Duodenal mucosa (tissue), 2 donors: ENCODE measurements at regions not wholly inside any gene's neighbourhood (a gene's known extent, or its start where the extent isn't known, plus 50 kb on each side); places are given as distances from the start of the nearest gene placed in this dataset.

Experiments
- H3K27ac ChIP-seq: one replicate; pipeline ENCODE4 v1.7.0; 2013; ENCODE audit warnings: low read depth, low read length
- H3K27me3 ChIP-seq, 2 donors: one replicate each; pipeline ENCODE4 v1.7.0; 2013; ENCODE audit warnings: low read length in 2 of 2, control low read depth in 1 of 2; ENCODE audit not compliant: insufficient read depth in 2 of 2, control insufficient read depth in 1 of 2
- H3K36me3 ChIP-seq, 2 donors: one replicate each; pipeline ENCODE4 v1.7.0; 2013; ENCODE audit warnings: low read length in 2 of 2, control low read depth in 1 of 2; ENCODE audit not compliant: insufficient read depth in 2 of 2, control insufficient read depth in 1 of 2
- H3K4me1 ChIP-seq, 2 donors: one replicate each; pipeline ENCODE4 v1.7.0; 2013; ENCODE audit warnings: low read length in 2 of 2, control low read depth in 1 of 2; ENCODE audit not compliant: insufficient read depth in 2 of 2, control insufficient read depth in 1 of 2
- H3K4me3 ChIP-seq, 2 donors: one replicate each; pipeline ENCODE4 v1.7.0; 2013; ENCODE audit warnings: low read length in 2 of 2, low read depth in 1 of 2
- H3K9ac ChIP-seq, 2 donors: one replicate each; pipeline ENCODE4 v1.7.0; 2013; ENCODE audit warnings: low read length in 2 of 2, low read depth in 1 of 2
- H3K9me3 ChIP-seq, 2 donors: one replicate each; pipeline ENCODE4 v1.7.0; 2013; ENCODE audit warnings: low read length in 2 of 2, control low read depth in 1 of 2; ENCODE audit not compliant: control insufficient read depth in 1 of 2

DNA sequence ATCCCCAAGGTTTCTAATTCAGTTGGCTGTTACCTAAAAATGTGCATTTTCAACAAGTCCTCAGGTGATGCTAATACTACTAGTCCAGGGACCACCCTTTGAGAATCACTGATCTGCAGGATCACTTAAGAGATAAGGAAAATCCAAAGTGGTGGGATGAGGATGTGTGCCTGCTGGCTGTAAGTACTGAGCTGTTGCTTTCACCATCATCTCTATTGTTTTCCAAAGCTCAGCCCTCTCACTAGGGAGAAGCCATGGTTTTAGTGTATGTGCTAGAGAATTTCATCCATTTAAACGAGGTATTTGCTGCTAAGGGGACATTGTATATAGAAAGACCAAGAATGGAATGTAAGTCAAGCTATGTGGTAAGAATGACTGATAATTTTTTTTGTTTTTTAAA lies 202.3 kb downstream of the KIF21A start:
- Histone ChIP-seq H3K4me1 (no peaks in the 10 kb centered on the region), H3K9ac (no peak overlapping the region), H3K36me3 (no peaks in the 10 kb centered on the region), H3K27ac (no peak overlapping the region), H3K9me3 (no peaks in the 10 kb centered on the region), H3K27me3 (no peaks in the 10 kb centered on the region), H3K4me3 (no peak overlapping the region)

DNA sequence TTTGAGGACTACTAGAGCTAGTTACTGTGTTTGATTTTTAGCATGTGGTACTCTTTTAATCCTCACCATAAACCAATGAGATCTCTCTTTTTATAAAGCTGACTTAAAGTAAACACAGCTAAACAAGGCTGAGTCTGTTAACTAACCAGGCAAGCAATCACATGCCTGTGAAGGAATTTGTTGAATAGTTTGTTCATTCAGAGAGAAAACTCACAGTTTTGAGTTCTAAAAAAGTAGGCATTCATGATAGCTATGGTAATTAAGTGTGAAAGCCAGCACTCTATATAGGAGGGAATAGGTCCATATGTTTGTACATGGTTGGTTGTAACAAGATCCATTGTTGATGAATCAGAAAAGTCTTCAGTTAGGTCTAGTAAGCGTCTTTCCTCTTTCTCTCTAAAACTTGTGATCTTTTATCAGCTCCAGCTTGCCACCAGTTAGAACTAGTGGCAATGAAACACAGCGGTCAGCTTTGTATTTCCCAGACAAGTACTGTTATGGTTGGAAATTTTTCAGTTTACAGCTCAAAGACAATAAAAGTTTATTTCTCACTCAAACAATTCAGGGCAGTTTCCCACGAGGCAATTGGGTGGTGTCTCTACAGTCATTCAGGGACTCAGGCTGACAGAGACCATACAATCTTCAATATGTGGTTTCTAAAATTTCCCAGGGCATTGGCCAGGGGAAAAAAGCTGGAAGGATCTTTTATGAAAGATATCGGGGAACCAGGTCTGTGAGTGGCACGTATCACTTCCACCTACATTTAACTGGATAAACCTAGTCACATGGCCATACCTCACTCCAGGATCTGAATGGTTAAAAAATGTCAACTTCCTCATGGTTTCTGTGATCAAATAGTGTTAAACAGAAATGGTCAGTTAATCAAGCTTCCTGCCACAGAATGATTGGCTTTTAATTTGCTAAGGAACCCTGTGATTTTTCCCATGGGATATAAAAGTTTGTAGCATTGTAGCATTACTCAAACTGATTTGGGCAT lies 203.1 kb downstream of the KIF21A start:
- Histone ChIP-seq H3K9ac (no peak overlapping the region), H3K27ac (no peak overlapping the region), H3K36me3 (no peaks in the 10 kb centered on the region), H3K4me1 (no peaks in the 10 kb centered on the region), H3K9me3 (no peaks in the 10 kb centered on the region), H3K27me3 (no peaks in the 10 kb centered on the region), H3K4me3 (no peak overlapping the region)

DNA sequence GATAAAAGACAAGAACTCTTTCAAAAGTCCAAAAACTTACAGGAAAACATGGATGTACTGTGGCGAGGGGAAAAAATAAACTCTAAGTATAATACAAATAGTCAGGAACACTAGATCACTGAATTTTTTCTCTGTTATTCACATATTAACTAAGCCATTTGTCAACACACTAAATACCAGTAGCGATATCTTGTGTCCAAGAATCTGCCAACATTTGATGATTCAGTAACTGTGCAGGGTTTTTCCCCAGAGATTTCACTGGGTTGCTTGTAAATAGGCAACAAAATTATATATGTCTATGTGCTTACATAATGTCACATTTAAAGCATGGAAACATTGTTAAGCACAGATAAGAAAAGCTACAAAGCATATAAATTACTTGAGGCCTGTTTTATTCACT lies 205.9 kb downstream of the KIF21A start:
- Histone ChIP-seq H3K9ac (no peak overlapping the region), H3K27ac (no peak overlapping the region), H3K27me3 (no peaks in the 10 kb centered on the region), H3K4me1 (no peaks in the 10 kb centered on the region), H3K4me3 (no peak overlapping the region), H3K9me3 (no peaks in the 10 kb centered on the region), H3K36me3 (no peaks in the 10 kb centered on the region)

DNA sequence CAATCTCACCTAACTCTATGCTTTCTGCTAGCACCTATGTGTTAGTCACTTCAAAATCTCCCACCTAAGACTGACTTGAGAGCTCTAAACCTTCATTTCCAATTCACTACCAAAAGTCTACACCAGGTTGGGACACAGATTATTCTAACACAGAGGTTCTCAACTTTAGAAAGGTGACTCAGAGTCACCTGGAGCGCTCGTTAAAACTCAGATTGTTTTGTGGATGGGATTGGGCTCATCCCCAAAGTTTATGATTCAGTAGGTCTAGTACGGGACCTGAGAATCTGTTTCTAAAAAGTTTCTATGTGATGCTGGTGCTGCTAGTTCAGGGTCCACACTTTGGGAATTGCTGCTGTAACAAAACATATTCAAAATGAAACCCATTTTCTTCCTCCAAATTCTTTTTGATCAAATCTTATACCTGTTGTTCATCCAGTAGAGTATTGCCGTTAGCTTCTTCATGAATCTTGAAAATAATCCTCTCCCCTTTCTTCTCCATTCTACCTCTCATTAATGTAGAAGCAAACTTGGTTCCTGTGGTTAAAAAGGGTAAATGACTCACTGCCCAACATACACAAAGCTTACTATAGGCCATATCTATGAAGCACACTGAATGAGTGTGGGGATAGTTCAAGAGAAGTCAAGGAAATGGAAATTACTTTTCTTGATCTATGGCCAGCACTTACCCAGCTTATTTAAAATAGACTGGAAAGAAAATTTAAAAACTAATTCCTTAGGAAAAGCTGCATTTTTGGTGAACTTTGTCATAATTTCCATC lies 206.7 kb downstream of the KIF21A start:
- Histone ChIP-seq H3K27ac (no peak overlapping the region), H3K27me3 (no peaks in the 10 kb centered on the region), H3K36me3 (no peaks in the 10 kb centered on the region), H3K4me3 (no peak overlapping the region), H3K9me3 (no peaks in the 10 kb centered on the region), H3K4me1 (no peaks in the 10 kb centered on the region), H3K9ac (no peak overlapping the region)

DNA sequence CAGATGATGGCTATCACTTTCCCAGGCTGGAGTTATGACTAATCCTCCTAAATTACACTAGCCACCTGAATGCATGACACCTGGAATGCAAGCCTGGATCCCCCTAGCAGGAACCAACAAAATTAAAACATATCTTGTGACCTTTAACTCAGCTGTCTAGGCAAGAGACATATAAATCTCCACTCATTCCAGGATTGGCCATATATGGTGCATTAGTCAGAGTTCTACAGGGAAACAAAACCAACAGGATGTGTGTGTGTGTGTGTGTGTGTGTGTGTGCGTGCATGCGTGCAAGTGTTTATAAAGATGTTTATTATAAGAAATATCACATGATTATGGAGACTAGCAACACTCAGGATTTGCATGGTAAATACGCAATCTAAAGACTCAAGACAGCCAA lies 212.8 kb downstream of the KIF21A start:
- no peak overlapping the region for H3K9ac ChIP-seq
- H3K9me3 ChIP-seq, result peaks cover 0 to 4% of the 10 kb centered on the region in 2 donors
- H3K27me3 ChIP-seq, result no peaks in the 10 kb centered on the region
- H3K4me3 ChIP-seq, result no peak overlapping the region
- no peaks in the 10 kb centered on the region for H3K4me1 ChIP-seq
- H3K36me3 ChIP-seq, result no peaks in the 10 kb centered on the region
- H3K27ac ChIP-seq, result no peak overlapping the region

DNA sequence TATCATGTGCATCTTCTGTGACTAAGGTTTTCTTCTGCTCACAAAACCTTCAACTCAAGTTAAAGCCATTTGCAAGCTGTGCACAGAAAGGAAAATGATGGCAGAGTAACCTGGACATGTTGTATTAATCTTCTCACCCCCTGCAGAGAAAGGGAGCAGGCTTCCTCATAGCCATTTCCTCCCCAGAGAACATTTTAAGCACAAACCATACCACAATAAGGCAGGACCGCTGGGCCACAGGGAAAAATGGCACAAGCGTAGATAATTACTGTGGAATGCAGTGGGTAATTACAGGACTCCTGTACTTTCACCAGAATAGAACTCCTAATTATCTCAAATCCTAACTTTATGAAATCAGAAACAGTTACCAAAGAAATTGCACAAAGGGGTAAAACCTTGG lies 215.7 kb downstream of the KIF21A start:
- H3K36me3 ChIP-seq, result no peaks in the 10 kb centered on the region
- no peaks in the 10 kb centered on the region for H3K27me3 ChIP-seq
- no peak overlapping the region for H3K27ac ChIP-seq
- H3K4me3 ChIP-seq, result no peak overlapping the region
- peaks cover 4 to 5% of the 10 kb centered on the region in 2 donors for H3K9me3 ChIP-seq
- no peak overlapping the region for H3K9ac ChIP-seq
- H3K4me1 ChIP-seq, result no peaks in the 10 kb centered on the region

DNA sequence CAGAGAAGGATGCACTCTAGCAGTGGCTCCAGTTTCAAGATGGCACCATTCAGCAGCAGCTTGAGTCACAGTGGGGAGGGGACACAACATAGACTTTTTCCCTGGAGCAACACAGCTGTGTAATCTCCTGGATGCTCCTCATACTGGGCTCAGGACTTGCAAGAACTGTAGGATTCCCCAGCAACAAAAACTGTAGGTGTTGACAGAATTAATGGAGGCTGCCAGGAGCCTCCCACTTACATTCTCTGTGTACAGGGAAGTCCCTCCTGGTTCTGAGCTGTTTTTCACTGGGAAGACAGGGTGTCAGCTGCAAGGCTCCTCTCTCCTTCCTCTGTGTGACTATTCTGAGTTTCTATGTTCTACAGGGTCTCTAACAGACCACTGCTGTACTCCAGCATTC lies 217.9 kb downstream of the KIF21A start:
- H3K36me3 ChIP-seq, result no peaks in the 10 kb centered on the region
- no peak overlapping the region for H3K9ac ChIP-seq
- no peak overlapping the region for H3K4me3 ChIP-seq
- no peak overlapping the region for H3K27ac ChIP-seq
- peaks cover 4 to 5% of the 10 kb centered on the region in 2 donors for H3K9me3 ChIP-seq
- H3K27me3 ChIP-seq, result no peaks in the 10 kb centered on the region
- no peaks in the 10 kb centered on the region for H3K4me1 ChIP-seq

DNA sequence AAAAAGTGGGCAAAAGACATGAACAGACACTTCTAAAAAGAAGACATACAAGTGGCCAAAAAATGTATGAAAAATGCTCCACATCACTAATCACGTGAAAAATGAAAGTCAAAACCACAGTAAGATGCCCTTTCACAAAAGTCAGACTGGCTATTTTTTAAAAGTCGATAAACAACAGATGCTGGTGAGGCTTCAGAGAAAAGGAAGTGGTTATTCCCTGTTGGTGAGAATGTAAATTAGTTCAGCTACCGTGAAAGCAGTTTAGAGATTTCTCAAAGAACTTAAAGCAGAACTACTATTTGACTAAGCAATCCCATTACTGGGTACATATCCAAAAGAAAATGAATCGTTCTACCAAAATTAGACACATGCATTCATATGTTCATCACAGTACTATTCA lies 237.0 kb downstream of the KIF21A start:
- no peaks in the 10 kb centered on the region for H3K27me3 ChIP-seq
- peaks cover 6 to 10% of the 10 kb centered on the region in 2 donors for H3K9me3 ChIP-seq
- no peak overlapping the region for H3K27ac ChIP-seq
- no peak overlapping the region for H3K4me3 ChIP-seq
- H3K9ac ChIP-seq, result no peak overlapping the region
- H3K36me3 ChIP-seq, result no peaks in the 10 kb centered on the region
- no peaks in the 10 kb centered on the region for H3K4me1 ChIP-seq

DNA sequence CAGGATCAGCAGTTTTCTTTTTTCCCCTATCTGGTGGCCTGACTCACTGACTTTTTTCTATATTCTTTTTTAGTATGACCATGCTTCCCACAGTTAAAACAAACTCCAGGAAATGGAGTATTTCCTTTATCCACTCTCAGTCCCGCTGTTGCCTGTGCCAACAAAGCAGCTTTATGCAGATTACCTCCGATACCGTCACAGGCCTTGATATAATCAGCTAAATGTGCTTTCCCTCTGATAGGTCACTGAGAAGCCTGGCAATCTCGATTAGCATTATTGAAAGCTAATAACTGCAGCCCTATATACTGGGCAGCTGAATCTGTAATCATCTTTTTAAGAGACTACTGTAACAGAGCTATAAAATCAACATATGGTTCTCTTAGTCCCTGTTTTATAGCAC lies 243.6 kb downstream of the KIF21A start:
- H3K4me1 ChIP-seq, result no peaks in the 10 kb centered on the region
- H3K27ac ChIP-seq, result no peak overlapping the region
- H3K9me3 ChIP-seq, result peaks cover 0 to 5% of the 10 kb centered on the region in 2 donors
- H3K27me3 ChIP-seq, result no peaks in the 10 kb centered on the region
- no peak overlapping the region for H3K4me3 ChIP-seq
- H3K36me3 ChIP-seq, result no peaks in the 10 kb centered on the region
- H3K9ac ChIP-seq, result no peak overlapping the region

DNA sequence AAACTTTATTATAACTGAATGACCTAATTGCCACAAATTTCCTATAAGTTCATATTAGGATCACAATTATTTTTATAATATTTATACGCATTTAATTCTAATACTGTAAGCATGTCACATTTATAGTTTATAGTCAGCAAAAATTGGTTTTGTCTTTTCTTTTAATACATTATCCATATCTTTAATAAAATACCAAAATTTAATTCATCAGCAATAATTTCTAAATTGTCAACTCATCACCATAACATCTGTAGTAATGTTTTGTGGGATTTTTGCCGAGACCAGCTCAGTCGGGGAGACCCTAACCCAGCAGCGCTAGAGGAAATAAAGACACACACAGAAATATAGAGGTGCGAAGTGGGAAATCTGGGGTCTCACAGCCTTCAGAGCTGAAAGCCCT lies 254.2 kb downstream of the KIF21A start:
- H3K4me1 ChIP-seq, result no peaks in the 10 kb centered on the region
- no peak overlapping the region for H3K27ac ChIP-seq
- no peaks in the 10 kb centered on the region for H3K9me3 ChIP-seq
- no peaks in the 10 kb centered on the region for H3K36me3 ChIP-seq
- no peak overlapping the region for H3K9ac ChIP-seq
- no peaks in the 10 kb centered on the region for H3K27me3 ChIP-seq
- H3K4me3 ChIP-seq, result no peak overlapping the region
